Parathyroid adenoma (tissue), 2 donors: ENCODE measurements at regions not wholly inside any gene's neighbourhood (a gene's known extent, or its start where the extent isn't known, plus 50 kb on each side); places are given as distances from the start of the nearest gene placed in this dataset.

Experiments
- H2AFZ ChIP-seq: fragments of 300-600 bp; sonication (generic); one replicate; pipeline ENCODE4 v1.7.0; 2017; ENCODE audit warnings: antibody characterized with exemption, mild to moderate bottlenecking
- H3K27ac ChIP-seq: fragments of 300-600 bp; sonication (generic); one replicate; pipeline ENCODE4 v1.7.0; 2017
- H3K27me3 ChIP-seq: fragments of 300-600 bp; sonication (generic); one replicate; pipeline ENCODE4 v1.7.0; 2017; ENCODE audit warnings: low read length; ENCODE audit not compliant: control insufficient read depth, insufficient read depth
- H3K36me3 ChIP-seq: fragments of 300-600 bp; sonication (generic); one replicate; pipeline ENCODE4 v1.7.0; 2017; ENCODE audit warnings: low read length; ENCODE audit not compliant: control insufficient read depth, insufficient read depth
- H3K4me1 ChIP-seq: fragments of 300-600 bp; sonication (generic); one replicate; pipeline ENCODE4 v1.7.0; 2017; ENCODE audit warnings: control low read depth
- H3K4me2 ChIP-seq: fragments of 300-600 bp; sonication (generic); one replicate; pipeline ENCODE4 v1.7.0; 2017; ENCODE audit warnings: low read length
- H3K4me3 ChIP-seq: fragments of 300-600 bp; sonication (generic); one replicate; pipeline ENCODE4 v1.7.0; 2017; ENCODE audit warnings: low read depth, low read length
- H3K79me2 ChIP-seq: fragments of 300-600 bp; sonication (generic); one replicate; pipeline ENCODE4 v1.7.0; 2017; ENCODE audit warnings: control low read depth
- H3K9ac ChIP-seq: fragments of 300-600 bp; sonication (generic); one replicate; pipeline ENCODE4 v1.7.0; 2017; ENCODE audit warnings: mild to moderate bottlenecking
- H3K9me3 ChIP-seq: fragments of 300-600 bp; sonication (generic); one replicate; pipeline ENCODE4 v1.7.0; 2017; ENCODE audit warnings: low read length; ENCODE audit not compliant: control insufficient read depth
- CTCF ChIP-seq: fragments of 300-600 bp; sonication (generic); IDR thresholded peaks from one replicate; pipeline ENCODE4 v1.7.0; 2017; ENCODE audit warnings: antibody characterized with exemption, mild to moderate bottlenecking
- donor health status: primary hyperparathyroidism.

GRCh38 chr5:130536691-130537090 is 628.4 kb downstream of the HINT1 start:
- no peak overlapping the region for H2AFZ ChIP-seq

GRCh38 chr5:130532786-130533185 is 628.5 kb downstream of the CHSY3 start:
- no peaks in the 10 kb centered on the region for H3K36me3 ChIP-seq

More at GRCh38 chr5:130536691-130537090, 628.4 kb downstream of the HINT1 start:
- no peaks in the 10 kb centered on the region for H3K9me3 ChIP-seq
- no peak overlapping the region for H3K27ac ChIP-seq
- no peaks in the 10 kb centered on the region for H3K79me2 ChIP-seq
- H3K4me2 ChIP-seq = no peak overlapping the region
- H3K36me3 ChIP-seq = no peaks in the 10 kb centered on the region
- no peaks in the 10 kb centered on the region for H3K4me1 ChIP-seq
- TF ChIP-seq CTCF = no peak
- no peaks in the 10 kb centered on the region for H3K27me3 ChIP-seq
- no peak overlapping the region for H3K9ac ChIP-seq
- H3K4me3 ChIP-seq = no peak overlapping the region

GRCh38 chr5:130529511-130530485 is 625.5 kb downstream of the CHSY3 start:
- Histone ChIP-seq H3K4me3 (no peak overlapping the region), H3K9ac (no peak overlapping the region), H3K36me3 (no peaks in the 10 kb centered on the region), H3K9me3 (no peaks in the 10 kb centered on the region), H2AFZ (no peak overlapping the region), H3K79me2 (no peaks in the 10 kb centered on the region), H3K27ac (no peak overlapping the region), H3K27me3 (no peaks in the 10 kb centered on the region), H3K4me2 (no peak overlapping the region), H3K4me1 (no peaks in the 10 kb centered on the region)
- no peak for TF ChIP-seq CTCF

More at GRCh38 chr5:130532786-130533185, 628.5 kb downstream of the CHSY3 start:
- Histone ChIP-seq H3K27ac (no peak overlapping the region), H3K4me3 (no peak overlapping the region), H3K9ac (no peak overlapping the region), H3K79me2 (no peaks in the 10 kb centered on the region), H3K9me3 (no peaks in the 10 kb centered on the region), H3K4me1 (no peaks in the 10 kb centered on the region), H2AFZ (no peak overlapping the region), H3K4me2 (no peak overlapping the region), H3K27me3 (no peaks in the 10 kb centered on the region)
- no peak for TF ChIP-seq CTCF

GRCh38 chr5:130529111-130529510 is 624.8 kb downstream of the CHSY3 start:
- Histone ChIP-seq H3K79me2 (no peaks in the 10 kb centered on the region), H3K27me3 (no peaks in the 10 kb centered on the region), H3K9ac (no peak overlapping the region), H3K27ac (no peak overlapping the region), H3K9me3 (no peaks in the 10 kb centered on the region), H3K4me3 (no peak overlapping the region), H3K4me1 (no peaks in the 10 kb centered on the region), H3K4me2 (no peak overlapping the region), H3K36me3 (no peaks in the 10 kb centered on the region), H2AFZ (no peak overlapping the region)
- no peak for TF ChIP-seq CTCF
